Stimulated activated CD4-positive, alpha-beta T cell treated with anti-CD3 and anti-CD28 coated beads, TNF-alpha, amount 100 ng/mL, for 24 hours (primary cell): ENCODE measurements at regions not wholly inside any gene's neighbourhood (a gene's known extent, or its start where the extent isn't known, plus 50 kb on each side); places are given as distances from the start of the nearest gene placed in this dataset.
"Not testable (repeated sequence)": the region's sequence is repeated elsewhere in the genome, so short reads cannot be mapped to it uniquely, and the experiment has no call there.

Experiments used
- DNase-seq, 3 experiments: peaks; one replicate each; pipeline ENCODE4 v3.0.0-alpha.2; 2020; ENCODE audit warnings: low read depth in 3 of 3

DNA sequence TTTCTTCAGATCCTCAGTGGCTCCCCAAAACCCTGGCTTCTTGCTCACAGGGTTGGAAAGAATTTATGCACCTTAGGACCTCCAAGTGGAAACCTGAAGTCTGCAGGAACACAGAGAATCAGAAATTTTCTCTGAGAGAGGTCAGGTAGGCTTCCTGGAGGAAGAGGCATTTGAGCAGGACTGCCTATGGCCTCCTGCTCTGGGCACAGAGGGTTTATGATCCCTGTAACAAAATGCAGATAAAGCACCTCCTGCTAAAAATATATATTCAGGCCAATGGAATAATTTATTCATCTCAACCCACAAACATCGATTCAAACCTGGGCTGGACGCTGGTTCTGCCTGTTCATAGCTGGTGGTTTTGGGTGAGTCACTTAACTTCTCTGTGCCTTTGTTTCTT, 68.1 kb upstream of the FGF3 start:
- DNase-seq, result no peak

DNA sequence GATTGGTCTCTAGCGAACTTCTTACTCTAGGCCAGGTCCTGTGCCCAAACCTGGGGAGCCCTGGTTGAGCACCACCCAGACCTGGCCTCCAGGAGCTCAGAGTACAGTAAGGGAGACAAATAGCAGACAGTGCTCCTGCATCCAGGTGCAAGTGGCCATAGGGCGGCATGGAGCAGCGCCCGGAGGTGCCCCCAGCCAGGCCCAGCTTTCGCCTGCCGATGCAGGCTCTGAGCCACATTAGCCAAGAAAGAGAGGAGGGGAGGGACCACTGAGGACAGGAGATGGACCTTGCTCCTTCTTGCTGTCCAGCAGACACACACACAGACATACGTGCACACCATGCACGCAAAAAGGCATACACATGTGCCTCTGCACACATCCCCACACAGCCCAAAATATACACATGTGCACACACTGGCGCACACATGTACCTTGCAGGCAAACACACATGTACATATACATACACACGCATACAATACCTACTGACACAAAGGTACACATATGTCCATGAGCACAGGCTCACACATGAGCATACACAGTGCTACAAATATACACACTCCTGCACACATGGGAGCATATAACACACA, 68.7 kb upstream of the FGF3 start:
- no peak for DNase-seq

DNA sequence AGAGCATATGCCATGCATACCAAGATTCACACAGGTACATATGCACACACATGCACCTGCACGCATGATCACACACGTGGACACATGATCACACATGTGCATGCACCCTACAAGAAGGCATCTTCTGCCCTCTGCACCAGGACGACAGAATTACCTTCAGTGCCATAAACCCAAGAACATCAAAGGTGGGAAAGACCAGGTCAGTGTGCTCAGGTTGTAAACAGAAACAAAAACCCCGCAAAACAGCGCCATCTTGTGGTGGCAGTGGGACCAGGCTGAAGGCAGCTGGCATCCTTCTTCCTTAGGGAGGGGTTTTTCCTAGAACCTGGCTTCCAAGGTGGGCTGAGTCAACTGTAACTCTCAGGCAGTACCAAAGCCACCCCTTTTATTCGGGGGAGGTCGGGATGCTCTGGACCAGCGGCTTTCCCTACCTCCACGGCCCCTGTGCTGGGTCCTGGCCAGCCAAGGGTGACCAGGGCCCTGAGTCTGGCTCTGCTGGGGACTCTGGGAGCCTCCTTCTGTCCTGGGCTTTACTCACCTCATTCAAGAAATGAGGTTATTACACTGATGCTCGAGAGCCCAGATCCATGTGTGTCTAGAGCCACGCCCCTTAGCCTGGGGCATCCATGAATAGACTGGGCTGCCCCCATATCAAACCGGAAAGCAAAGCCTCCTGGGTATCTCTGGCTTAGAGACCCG, 69.4 kb upstream of the FGF3 start:
- peak; percentile 39 to 62 (median 42) for DNase-seq

DNA sequence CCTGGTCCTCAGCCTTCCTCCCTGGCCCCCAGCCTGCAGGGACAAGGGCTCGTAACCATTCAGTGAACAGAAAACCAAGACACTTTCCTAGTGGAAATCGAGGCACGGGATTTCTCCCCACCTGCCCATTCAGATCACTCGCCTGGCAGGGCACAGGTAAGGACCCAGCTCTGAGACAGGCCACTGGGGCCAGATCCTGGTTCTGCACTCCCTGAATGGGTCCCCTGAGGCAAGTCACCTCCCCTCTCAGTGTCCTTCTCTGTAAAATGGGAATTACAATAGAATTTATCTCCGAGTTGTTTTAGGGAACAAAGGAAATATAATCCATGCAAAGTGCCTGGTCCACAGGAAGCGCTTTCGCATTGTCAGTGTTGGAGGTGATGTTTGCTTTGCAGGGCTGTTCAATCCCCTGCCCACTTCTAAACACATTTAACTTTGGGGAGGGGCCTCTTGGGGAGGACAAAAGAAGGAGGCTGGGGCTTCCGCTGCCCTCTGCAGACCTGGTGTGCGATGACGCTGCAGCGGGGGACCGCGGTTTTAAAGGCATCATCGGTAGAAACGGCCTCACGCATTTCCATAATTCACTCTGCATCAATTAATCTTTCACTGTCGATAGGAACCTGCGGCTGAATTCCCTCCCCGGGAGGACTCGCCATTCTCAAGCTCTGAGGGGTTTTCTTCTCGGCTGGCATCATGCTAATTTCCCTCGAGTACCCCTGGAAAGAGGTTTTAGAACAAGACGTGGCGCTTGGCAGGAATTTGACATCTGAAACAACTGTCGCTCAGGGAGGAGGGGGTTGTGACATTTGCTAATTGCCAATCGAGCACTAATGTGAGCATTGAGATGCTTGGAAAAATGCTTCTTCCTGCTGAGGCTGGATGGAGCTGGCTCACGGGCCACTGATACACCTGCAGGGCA, 70.4 kb upstream of the FGF3 start:
- DNase-seq, result no peak

DNA sequence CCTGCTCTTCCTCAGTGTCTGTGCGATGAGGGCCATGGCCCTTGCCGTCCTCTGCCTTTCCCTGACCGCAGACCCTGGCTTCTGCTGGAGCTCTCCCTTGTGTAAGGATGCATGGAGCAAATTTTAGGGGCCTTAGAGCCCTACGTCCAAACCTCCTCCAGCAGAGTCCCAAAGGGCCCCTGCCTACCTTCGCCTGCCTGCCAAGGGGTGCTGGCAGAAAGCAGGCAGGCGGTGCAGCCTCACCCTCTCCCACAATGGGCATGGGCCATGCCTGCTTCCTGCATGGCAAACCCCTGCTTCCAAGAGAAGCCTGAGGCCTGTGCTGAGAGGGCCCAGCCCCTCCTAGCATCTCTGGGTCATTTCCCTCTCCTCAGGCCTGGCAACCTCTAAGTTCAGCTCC, 71.3 kb upstream of the FGF3 start:
- DNase-seq, result no peak

DNA sequence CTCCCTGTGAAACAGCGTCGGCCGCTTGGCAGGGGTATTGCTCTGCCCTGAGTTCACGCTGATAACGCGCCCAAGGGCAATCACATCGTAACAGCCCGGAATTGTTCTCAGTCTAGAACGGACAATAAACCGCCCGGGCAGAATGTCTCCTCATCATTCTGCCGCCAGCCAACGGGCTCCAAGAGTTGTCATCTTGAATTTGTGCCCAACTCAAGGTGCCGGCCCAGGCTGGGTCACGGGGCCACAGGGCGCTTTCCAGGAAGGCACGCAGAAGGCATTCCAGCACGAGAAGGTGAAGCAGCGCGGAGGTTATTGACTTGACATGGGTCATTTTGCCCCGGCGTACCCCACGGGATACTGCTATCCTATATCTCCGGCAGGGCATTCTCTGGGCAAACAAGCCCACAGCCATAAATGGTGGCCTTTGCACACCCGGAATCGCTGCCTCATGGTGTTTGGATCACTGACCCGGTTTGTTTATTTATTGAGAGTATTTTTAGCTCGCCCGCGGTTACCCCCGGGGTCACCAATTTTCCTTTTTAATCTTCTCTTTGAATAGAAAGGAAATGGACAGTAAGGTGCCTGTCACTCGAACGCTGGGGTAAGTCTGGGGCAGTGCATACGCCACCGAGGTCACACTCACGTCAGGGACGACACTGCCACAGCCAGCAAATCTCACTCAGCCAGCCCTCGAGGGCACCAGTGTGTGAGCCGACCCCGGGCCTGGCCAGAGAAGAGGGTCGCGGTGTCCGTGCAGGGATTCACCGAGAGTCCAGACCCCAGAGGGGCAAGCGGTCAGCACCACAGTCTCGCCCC, 72.4 kb upstream of the FGF3 start:
- no peak for DNase-seq

DNA sequence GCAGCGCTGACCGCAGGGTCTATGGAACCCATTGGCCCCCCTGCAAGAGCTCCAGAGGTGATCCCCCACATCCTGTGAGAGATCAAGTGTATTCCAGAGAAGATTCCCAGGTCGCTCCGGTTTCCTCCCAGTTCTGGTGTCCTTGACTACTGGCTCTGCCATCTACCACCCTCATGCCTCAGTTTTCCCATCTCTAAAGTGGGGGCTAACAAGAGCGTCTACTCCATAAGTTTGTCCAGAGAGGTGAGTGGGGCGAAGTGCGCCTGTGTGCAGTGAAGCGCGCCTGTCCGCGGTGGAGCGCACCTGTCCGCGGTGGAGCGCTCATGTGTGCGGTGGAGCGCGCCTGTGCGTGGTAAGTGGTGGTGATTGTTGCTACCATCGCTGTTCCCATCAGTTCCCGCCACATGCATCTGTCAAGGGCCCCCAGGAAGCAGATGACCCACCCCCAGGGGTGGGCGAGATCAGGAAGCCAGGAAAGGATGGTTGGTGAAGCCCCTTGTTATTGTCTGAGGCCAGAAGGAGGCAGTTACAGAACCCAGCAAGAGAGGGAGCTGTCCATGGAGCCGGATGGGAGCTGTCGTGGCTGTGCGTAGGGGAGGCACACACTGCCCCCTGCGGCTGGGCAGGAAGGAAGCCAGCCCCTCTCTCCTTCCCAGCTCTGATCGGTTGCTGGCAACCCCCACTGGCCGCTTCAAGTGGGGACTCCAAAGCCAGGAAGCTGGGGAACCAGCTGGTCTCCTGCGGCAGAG, 73.2 kb upstream of the FGF3 start:
- no peak for DNase-seq

DNA sequence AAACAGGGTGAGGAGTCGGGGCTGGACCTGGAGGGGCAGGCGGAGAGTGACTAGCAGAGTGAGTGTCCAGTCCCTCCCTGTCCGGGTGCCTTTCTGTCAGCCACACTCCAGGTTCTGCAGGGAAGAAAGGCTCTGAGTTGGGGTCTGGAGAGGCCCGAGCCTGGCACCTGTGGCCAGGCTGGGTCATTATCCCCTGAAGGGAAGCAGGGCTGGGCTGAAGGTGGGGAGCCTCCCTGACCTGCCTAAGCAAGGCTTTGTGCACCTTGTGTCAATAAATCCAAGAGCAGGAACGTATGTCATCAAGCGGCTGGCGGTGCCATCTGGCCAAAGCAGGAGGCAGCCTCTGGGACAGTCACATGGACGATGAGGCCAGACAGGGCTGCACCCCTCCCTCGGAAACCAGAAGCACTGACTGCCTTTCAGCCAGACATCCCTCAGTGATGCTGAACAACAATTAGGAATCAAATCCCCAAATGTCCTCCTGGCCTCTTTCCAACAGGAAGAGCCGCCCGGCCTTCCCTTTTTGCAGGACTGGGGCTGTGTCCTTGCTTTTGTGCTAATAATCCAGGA, 73.9 kb upstream of the FGF3 start:
- no peak for DNase-seq

DNA sequence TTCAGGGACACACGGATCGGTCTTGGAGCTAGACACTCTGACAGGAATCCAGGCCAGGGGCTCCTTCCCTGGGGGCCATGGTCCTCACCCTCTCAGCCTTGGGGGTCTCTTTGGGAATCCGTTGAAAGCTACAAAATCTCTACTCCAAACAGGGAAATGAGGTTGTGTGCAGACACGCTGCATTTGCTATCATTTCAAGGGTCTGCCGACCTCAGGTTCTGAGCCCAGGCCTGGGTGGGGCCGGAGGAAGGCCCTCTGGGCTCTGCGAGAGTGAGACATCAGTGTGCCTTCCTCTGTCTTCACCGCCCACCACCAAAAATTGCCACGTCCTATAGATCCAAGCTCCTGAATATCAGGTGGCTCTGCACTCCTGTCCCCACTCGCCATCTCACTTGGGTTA, 74.4 kb upstream of the FGF3 start:
- DNase-seq, result no peak

DNA sequence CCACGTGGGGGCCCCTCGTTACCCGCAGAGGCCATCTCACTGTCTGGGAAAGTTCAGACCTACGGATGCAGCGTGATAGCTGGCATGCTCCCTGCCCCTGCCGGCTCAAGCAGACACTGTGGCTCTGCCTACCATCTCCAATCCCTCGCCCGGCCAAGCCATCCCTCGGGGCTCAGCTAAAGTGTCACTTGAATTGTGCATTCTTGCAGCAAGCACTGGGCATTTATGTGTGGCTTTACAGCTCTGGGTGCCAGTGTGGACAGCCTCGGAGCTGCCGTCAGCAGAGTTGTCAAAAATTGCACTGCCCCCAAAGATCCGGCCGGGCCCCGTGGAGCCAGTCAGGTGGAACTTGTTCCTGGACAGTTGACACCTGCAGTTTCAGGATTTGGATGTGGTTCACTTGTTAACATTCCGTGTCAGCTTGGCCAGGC, 75.0 kb upstream of the FGF3 start:
- DNase-seq, result no peak

DNA sequence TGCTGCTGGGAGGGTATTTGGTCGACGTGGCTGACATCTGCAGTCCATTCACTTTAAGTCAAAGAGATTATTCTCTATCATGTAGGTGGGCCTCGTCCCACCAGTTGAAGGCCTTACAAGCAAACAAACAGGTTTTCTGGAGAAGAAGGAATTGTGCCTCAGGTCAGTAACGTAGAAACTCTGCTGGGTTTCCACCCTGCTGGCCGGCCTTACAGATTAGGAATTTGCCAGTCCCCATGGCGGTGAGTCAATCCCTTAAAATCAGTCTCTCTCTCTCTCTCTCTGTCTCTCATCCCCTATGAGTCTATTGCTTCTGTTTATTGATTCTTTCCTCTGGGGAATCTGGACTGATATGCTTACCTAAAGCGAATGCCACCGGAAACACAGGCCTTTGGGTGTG, 75.4 kb upstream of the FGF3 start:
- no peak for DNase-seq

DNA sequence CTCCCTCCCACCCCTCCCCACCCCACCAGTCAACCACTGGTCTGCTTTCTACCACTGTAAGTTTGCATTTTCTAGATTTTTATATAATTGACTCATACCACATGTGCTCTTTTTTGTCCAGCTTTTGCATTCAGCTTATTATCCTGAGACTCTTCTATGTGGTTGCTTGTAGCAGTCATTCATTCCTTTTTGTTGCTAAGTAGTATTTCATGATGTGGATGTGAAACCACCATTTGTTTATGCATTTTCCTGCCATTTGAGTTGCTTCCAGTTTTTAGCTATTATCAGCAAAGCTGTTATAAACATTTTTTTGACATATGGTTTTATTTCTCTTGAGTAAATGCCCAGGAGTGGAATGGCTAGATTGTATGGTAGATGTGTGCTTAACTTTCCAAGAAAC, 77.0 kb upstream of the FGF3 start:
- DNase-seq, result no peak

DNA sequence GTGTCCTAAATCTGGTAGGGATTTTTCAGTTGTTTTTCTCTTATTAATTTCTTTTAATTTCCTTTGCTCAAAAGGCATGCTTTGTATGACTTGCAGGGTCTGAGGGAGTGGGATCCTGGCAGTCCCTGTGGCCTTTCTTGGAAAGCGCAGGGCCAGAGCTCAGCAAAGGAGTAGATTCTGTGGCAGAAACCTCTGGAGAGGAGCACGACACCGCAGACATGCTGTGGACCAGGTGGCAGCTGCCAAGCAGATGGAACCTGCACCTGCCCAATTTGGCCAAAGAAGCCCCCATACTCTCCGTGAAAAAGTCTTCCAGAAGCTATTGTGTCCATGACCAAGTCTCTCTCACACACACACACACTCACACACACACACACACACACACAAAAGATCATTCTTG, 78.9 kb upstream of the FGF3 start:
- DNase-seq, result no peak

DNA sequence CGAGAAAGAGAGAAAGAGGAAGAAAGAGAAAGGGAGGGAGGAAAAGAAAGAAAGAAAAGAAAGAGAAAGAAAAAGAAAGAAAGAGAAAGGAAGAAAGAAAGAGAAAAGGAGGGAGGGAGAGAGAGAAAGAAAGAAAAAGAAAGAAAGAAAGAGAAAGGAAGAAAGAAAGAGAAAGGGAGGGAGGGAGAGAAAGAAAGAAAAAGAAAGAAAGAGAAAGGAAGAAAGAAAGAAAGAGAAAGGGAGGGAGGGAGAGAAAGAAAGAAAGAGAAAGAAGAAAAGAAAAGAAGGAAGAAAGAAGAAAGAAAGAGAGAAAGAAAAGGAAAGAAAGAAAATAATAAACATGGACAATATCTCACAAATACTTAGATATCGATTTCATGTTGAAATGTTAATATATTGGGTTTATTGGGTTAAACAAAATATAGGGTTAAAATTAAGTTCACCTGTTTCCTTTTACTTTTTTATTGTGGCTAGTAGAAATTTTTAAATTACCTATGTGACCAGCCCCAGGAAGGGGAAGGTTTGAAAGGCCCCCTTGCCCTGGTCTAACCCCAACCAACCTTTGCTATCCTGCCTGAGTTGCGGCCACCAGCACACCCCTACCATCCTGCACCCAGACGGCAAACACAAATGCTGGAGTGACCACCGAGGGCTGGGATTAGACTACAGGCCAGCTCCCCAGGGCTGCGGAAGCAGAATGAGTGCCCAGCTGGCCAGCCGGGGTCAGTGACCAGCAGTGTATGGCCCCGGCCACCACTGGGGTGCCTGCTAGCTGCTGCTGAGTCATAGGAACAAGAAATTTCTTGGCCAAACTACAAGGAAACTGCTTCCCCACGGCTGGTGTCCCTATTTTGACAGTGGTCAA, 81.0 kb upstream of the FGF3 start:
- DNase-seq, result no peak

DNA sequence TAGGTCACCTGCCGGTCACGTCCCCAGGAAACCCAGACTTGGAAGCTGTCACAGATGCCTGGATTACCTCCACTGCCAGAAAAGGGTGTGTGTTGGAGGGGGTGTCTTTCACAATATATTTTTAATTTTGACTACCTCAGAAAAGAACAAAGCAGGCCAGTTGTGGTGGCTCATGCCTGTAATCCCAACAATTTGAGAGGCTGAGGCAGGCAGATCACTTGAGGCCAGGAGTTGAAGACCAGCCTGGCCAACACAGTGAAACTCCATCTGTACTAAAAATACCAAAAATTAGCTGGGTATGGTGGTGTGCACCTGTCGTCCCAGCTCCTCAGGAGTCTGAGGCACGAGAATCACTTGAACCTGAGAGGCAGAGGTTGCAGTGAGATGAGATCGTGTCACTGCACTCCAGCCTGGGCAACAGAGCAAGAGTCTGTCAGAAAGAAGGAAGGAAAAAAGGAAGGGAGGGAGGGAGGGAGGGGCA, 81.6 kb upstream of the FGF3 start:
- DNase-seq, result not testable (repeated sequence)

DNA sequence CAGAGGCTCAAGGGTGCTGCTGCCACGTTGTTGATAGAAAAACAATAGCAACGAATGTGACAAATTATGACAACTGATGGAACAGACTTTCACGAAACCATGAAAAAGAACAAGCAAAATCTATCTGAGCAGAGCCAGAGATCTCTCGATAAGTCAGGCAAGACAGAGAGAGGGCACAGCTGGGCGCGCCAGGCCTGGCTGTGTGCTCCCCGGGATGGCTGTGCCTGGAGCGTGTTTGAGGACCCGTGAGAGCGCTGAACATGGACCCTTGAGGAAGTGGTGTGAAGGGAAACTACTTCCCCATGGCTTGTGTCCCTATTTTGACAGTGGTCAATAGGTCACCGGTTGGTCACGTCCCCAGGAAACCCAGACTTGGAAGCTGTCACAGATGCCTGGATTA, 83.1 kb upstream of the FGF3 start:
- DNase-seq, result no peak

DNA sequence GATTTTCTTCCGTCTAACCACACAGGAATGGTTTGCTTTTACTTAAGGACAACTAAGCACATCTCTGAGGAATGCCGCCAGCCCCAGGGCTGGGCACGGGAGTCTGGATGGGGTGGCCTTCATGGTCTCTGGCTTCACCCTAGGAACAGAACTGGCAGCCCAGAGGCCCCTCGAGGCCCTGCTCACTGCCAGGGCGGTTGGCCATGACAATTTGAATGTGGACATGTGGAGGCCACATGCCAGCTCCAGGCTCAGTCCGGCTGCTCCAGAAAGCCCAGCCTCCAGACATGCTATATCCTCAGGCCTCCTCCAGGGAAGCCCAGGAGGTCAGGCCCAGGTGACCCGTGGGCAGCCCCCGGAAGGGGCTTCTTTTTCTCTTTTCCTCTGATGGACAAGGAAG, 84.0 kb upstream of the FGF3 start:
- DNase-seq, result no peak

DNA sequence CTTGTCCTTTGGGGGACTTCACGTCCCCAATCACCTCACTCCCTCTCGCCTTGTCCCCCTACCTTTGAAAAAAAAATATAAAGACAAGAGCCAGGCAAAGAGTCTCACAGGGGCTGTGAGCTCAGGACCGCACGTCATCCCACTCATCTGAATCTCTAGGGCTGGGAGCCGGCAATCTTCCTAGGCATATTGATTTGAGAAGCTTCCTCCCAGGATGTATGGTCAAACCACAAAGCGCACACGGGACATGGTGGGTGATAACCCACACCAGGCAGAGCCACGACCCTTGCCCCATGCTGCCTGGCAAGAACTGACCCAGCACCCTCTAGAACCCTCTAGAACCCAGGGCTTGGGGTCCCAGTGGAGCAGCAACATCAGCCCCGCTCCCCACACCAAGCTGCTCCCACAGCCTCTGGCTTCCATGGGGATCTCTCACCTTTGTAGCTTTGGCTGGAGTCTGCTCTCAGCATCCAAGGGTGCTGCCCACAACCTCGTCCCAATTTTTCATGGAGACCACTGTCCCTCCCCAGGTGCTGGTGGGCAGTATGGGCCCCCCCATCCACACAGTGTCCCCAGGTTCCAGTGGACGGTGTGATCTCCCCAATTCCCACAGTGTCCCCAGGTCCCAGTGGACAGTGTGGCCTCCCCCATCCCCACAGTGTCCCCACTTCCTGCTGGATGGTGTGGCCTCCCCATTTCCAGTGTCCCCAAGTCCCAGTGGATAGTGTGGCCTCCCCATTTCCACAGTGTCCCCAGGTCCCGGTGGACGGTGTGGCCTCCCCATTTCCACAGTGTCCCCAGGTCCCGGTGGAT, 85.2 kb upstream of the FGF3 start:
- no peak for DNase-seq

DNA sequence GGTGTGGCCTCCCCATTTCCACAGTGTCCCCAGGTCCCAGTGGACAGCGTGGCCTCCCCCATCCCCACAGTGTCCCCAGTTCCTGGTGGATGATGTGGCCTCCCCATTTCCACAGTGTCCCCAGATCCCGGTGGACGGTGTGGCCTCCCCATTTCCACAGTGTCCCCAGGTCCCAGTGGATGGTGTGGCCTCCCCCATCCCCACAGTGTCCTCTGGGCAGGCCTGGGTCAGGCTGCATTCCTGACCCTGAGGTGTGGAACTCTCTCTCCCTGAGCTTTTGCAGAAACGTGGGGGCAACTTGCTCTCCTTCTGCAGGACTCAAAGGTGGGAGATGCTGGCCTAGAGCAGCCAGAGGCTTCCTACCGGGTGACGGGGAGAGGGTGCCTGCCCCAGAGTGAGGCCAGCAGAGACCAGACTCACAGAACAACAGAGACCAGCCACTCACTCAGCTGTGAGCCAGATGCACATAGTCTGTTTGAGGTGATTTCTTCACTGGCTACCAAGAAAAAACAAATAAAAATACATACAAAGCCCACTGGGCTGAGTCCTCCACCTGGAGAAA, 85.8 kb upstream of the FGF3 start:
- DNase-seq, result no peak
